ENCODE measurements at regions not wholly inside any gene's neighbourhood (a gene's known extent, or its start where the extent isn't known, plus 50 kb on each side); places are given as distances from the start of the nearest gene placed in this dataset.
"Not testable (repeated sequence)": the region's sequence is repeated elsewhere in the genome, so short reads cannot be mapped to it uniquely, and the experiment has no call there.

- no peaks in the 10 kb centered on the region for H3K9me2 ChIP-seq (replicated peaks; ENCODE audit: insufficient read depth)
- no peak overlapping the region for H3K27ac ChIP-seq
- H3K79me2 ChIP-seq: no peaks in the 10 kb centered on the region
- H3K36me3 ChIP-seq (replicated peaks; ENCODE audit: insufficient read depth, low read depth): no peaks in the 10 kb centered on the region
- no peaks in the 10 kb centered on the region for H3K9me3 ChIP-seq (ENCODE audit: low read depth)
- WGBS (ENCODE audit: low lambda C conversion rate, missing lambda C conversion rate): 53% methylated on average over 4 of the region's 4 CpGs
- H3K4me1 ChIP-seq (ENCODE audit: insufficient read depth): no peaks in the 10 kb centered on the region
- no peaks in the 10 kb centered on the region for H3K27me3 ChIP-seq
- DNase-seq (ENCODE audit: low spot score): peak; percentile 10
- H4K20me1 ChIP-seq (ENCODE audit: insufficient read depth, poor library complexity, severe bottlenecking): no peaks in the 10 kb centered on the region
- H3K4me3 ChIP-seq: no peak overlapping the region
- H3K4me2 ChIP-seq: no peak overlapping the region
- H2AFZ ChIP-seq: no peak overlapping the region
- TF ChIP-seq EZH2phosphoT487 (IDR thresholded peaks at IDR 0.05; ENCODE audit: low read depth, severe bottlenecking, unreplicated experiment) (no peak), EZH2 (IDR thresholded peaks at IDR 0.05; ENCODE audit: borderline replicate concordance) (no peak)
- TF ChIP-seq, protein P1, sequence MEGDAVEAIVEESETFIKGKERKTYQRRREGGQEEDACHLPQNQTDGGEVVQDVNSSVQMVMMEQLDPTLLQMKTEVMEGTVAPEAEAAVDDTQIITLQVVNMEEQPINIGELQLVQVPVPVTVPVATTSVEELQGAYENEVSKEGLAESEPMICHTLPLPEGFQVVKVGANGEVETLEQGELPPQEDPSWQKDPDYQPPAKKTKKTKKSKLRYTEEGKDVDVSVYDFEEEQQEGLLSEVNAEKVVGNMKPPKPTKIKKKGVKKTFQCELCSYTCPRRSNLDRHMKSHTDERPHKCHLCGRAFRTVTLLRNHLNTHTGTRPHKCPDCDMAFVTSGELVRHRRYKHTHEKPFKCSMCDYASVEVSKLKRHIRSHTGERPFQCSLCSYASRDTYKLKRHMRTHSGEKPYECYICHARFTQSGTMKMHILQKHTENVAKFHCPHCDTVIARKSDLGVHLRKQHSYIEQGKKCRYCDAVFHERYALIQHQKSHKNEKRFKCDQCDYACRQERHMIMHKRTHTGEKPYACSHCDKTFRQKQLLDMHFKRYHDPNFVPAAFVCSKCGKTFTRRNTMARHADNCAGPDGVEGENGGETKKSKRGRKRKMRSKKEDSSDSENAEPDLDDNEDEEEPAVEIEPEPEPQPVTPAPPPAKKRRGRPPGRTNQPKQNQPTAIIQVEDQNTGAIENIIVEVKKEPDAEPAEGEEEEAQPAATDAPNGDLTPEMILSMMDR (IDR thresholded peaks at IDR 0.05; ENCODE audit: poor library complexity): no peak
Measured at GRCh38 chr6:84635081-84635761, 129.2 kb downstream of the TBX18 start.

DNA sequence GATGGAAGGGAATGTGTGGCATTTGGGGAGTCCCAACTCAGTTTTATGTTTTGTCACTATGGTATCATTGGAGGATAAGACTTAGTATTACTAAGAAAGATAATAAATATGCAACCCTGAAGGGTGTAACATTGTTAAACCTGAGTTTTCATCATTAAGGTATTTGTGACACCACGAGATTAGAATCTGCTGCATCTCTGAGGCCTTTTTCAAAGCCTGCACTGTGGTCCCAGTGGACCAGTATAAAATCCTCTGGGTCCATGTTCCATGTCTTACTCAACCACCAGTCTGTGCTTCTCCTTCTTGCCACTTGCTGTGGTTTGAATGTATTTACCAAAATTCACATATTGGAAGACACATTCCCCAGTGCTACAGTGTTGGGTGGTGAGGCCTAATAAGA is 130.6 kb downstream of the TBX18 start:
- H4K20me1 ChIP-seq (ENCODE audit: insufficient read depth, poor library complexity, severe bottlenecking): no peaks in the 10 kb centered on the region
- no peak overlapping the region for H3K27ac ChIP-seq
- 100% methylated on average over 1 of the region's 1 CpG for WGBS (ENCODE audit: low lambda C conversion rate, missing lambda C conversion rate)
- no peaks in the 10 kb centered on the region for H3K4me1 ChIP-seq (ENCODE audit: insufficient read depth)
- no peaks in the 10 kb centered on the region for H3K79me2 ChIP-seq
- no peak overlapping the region for H2AFZ ChIP-seq
- no peak overlapping the region for H3K4me3 ChIP-seq
- H3K9me3 ChIP-seq (ENCODE audit: low read depth): no peaks in the 10 kb centered on the region
- no peak for DNase-seq (ENCODE audit: low spot score)
- no peaks in the 10 kb centered on the region for H3K27me3 ChIP-seq
- H3K9me2 ChIP-seq (replicated peaks; ENCODE audit: insufficient read depth): no peaks in the 10 kb centered on the region
- TF ChIP-seq EZH2 (IDR thresholded peaks at IDR 0.05; ENCODE audit: borderline replicate concordance) (no peak), EZH2phosphoT487 (IDR thresholded peaks at IDR 0.05; ENCODE audit: low read depth, severe bottlenecking, unreplicated experiment) (no peak)
- TF ChIP-seq, protein P1 (IDR thresholded peaks at IDR 0.05; ENCODE audit: poor library complexity): no peak
- no peak overlapping the region for H3K4me2 ChIP-seq
- no peaks in the 10 kb centered on the region for H3K36me3 ChIP-seq (replicated peaks; ENCODE audit: insufficient read depth, low read depth)

DNA sequence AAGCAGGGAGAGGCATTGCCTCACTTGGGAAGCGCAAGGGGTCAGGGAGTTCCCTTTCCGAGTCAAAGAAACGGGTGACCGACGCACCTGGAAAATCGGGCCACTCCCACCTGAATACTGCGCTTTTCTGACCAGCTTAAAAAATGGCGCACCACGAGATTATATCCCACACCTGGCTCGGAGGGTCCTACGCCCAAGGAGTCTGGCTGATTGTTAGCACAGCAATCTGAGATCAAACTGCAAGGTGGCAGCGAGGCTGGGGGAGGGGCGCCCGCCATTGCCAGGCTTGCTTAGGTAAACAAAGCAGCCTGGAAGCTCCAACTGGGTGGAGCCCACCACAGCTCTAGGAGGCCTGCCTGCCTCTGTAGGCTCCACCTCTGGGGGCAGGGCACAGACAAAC is 137.9 kb downstream of the TBX18 start:
- H3K4me3 ChIP-seq; H3K9me2 ChIP-seq (replicated peaks; ENCODE audit: insufficient read depth); H3K4me2 ChIP-seq; DNase-seq (ENCODE audit: low spot score); H4K20me1 ChIP-seq (ENCODE audit: insufficient read depth, poor library complexity, severe bottlenecking); H3K79me2 ChIP-seq; H3K27me3 ChIP-seq; H3K9me3 ChIP-seq (ENCODE audit: low read depth); H3K27ac ChIP-seq; H3K36me3 ChIP-seq (replicated peaks; ENCODE audit: insufficient read depth, low read depth); H3K4me1 ChIP-seq (ENCODE audit: insufficient read depth); H2AFZ ChIP-seq: not testable (repeated sequence)
- 89% methylated on average over 14 of the region's 14 CpGs for WGBS (ENCODE audit: low lambda C conversion rate, missing lambda C conversion rate)

GRCh38 chr6:84625506-84625905 is 138.9 kb downstream of the TBX18 start:
- H3K4me2 ChIP-seq: no peak overlapping the region
- no peaks in the 10 kb centered on the region for H3K36me3 ChIP-seq (replicated peaks; ENCODE audit: insufficient read depth, low read depth)
- H3K9me3 ChIP-seq (ENCODE audit: low read depth): no peaks in the 10 kb centered on the region
- no peaks in the 10 kb centered on the region for H3K4me1 ChIP-seq (ENCODE audit: insufficient read depth)
- H2AFZ ChIP-seq: no peak overlapping the region
- H3K4me3 ChIP-seq: no peak overlapping the region
- TF ChIP-seq, protein P1 (IDR thresholded peaks at IDR 0.05; ENCODE audit: poor library complexity): no peak
- TF ChIP-seq EZH2phosphoT487 (IDR thresholded peaks at IDR 0.05; ENCODE audit: low read depth, severe bottlenecking, unreplicated experiment) (no peak), EZH2 (IDR thresholded peaks at IDR 0.05; ENCODE audit: borderline replicate concordance) (no peak)
- H4K20me1 ChIP-seq (ENCODE audit: insufficient read depth, poor library complexity, severe bottlenecking): no peaks in the 10 kb centered on the region
- H3K79me2 ChIP-seq: no peaks in the 10 kb centered on the region
- H3K27ac ChIP-seq: no peak overlapping the region
- H3K9me2 ChIP-seq (replicated peaks; ENCODE audit: insufficient read depth): no peaks in the 10 kb centered on the region
- no peaks in the 10 kb centered on the region for H3K27me3 ChIP-seq
- no peak for DNase-seq (ENCODE audit: low spot score)

Measured in hepatocyte (in vitro differentiated cells).